ENCODE measurements at regions not wholly inside any gene's neighbourhood (a gene's known extent, or its start where the extent isn't known, plus 50 kb on each side); places are given as distances from the start of the nearest gene placed in this dataset.

GRCh38 chr2:117555965-117556364, 258.5 kb upstream of the DDX18 start:
- peak; percentile 83 for DNase-seq

- DNase-seq, result no peak
Measured at GRCh38 chr2:117557626-117558025, 256.9 kb upstream of the DDX18 start.

- no peak for DNase-seq
Measured at GRCh38 chr2:117562654-117563053, 251.8 kb upstream of the DDX18 start.

GRCh38 chr2:117571590-117572349, 242.7 kb upstream of the DDX18 start:
- DNase-seq, result no peak

- no peak for DNase-seq
Measured at GRCh38 chr2:117587310-117587709, 227.2 kb upstream of the DDX18 start.

- DNase-seq, result no peak
Measured at GRCh38 chr2:117603060-117603459, 211.4 kb upstream of the DDX18 start.

- DNase-seq, result no peak
Measured at GRCh38 chr2:117603567-117603966, 210.9 kb upstream of the DDX18 start.

- no peak for DNase-seq
Measured at GRCh38 chr2:117607202-117607601, 207.3 kb upstream of the DDX18 start.

- DNase-seq, result no peak
Measured at GRCh38 chr2:117613101-117613500, 201.4 kb upstream of the DDX18 start.

- no peak for DNase-seq
Measured at GRCh38 chr2:117614296-117614695, 200.2 kb upstream of the DDX18 start.

GRCh38 chr2:117614823-117615534, 199.5 kb upstream of the DDX18 start:
- DNase-seq, result no peak

- DNase-seq, result no peak
Measured at GRCh38 chr2:117618607-117619006, 195.9 kb upstream of the DDX18 start.

GRCh38 chr2:117621326-117621725, 193.2 kb upstream of the DDX18 start:
- no peak for DNase-seq

GRCh38 chr2:117623175-117623574, 191.3 kb upstream of the DDX18 start:
- DNase-seq, result peak; percentile 21

- DNase-seq, result no peak
Measured at GRCh38 chr2:117631152-117631945, 183.1 kb upstream of the DDX18 start.

- DNase-seq, result no peak
Measured at GRCh38 chr2:117635481-117635880, 179.0 kb upstream of the DDX18 start.

- DNase-seq, result no peak
Measured at GRCh38 chr2:117639401-117639800, 175.1 kb upstream of the DDX18 start.

- no peak for DNase-seq
Measured at GRCh38 chr2:117644403-117644802, 170.1 kb upstream of the DDX18 start.

- DNase-seq, result no peak
Measured at GRCh38 chr2:117645458-117645857, 169.0 kb upstream of the DDX18 start.

GRCh38 chr2:117646099-117646498, 168.4 kb upstream of the DDX18 start:
- no peak for DNase-seq

GRCh38 chr2:117646872-117647271, 167.6 kb upstream of the DDX18 start:
- no peak for DNase-seq

- DNase-seq, result no peak
Measured at GRCh38 chr2:117656546-117656945, 157.9 kb upstream of the DDX18 start.

- DNase-seq, result no peak
Measured at GRCh38 chr2:117661619-117662018, 152.9 kb upstream of the DDX18 start.

- no peak for DNase-seq
Measured at GRCh38 chr2:117674172-117674571, 140.3 kb upstream of the DDX18 start.

Data from NCI-H774 (cell line).